Endothelial cell of umbilical vein (primary cell): ENCODE measurements at regions not wholly inside any gene's neighbourhood (a gene's known extent, or its start where the extent isn't known, plus 50 kb on each side); places are given as distances from the start of the nearest gene placed in this dataset.

Experiments used
- BruUV-seq: library from RNA; stranded (reverse); fragments of 400-500 nt; replicated peaks from 2 replicates; lab custom pipeline; 2021; lab: Mats Ljungman, UMichigan
- CTCF ChIA-PET: fragments of 300-600, 350-600 bp; sonication (Branson Sonifier 250); formaldehyde crosslinking; loops from one replicate; lab custom pipeline; 2021; ENCODE audit warnings: antibody characterized with exemption, inconsistent platforms; lab: Charles Lee
- POLR2A ChIA-PET: fragments of 300-600, 350-600 bp; sonication (Branson Sonifier 250); formaldehyde crosslinking; loops from one replicate; lab custom pipeline; 2021; ENCODE audit warnings: antibody characterized with exemption, inconsistent platforms; lab: Charles Lee
- DNase-seq: peaks from one replicate; pipeline ENCODE4 v3.0.0-alpha.2; 2011; ENCODE audit warnings: low read depth, low spot score
- FAIRE-seq: peaks from 2 replicates; lab custom pipeline; 2011; peaks lifted over from hg19 to GRCh38; lab: Jason Lieb, UNC
- H2AFZ ChIP-seq: 2 replicates; pipeline ENCODE4 v1.6.0; 2012; ENCODE audit warnings: low read depth, low read length, control low read depth, inconsistent platforms
- H3K27ac ChIP-seq: 2 replicates; pipeline ENCODE4 v1.5.1; 2011; ENCODE audit warnings: low read depth, mild to moderate bottlenecking, control low read depth, low read length, moderate library complexity; ENCODE audit not compliant: insufficient read depth
- H3K27me3 ChIP-seq, 2 experiments: 2 replicates each; pipeline versions ENCODE4 v1.6.0 to v1.6.1; 2011; ENCODE audit warnings: low read length in 2 of 2, mixed read lengths in 1 of 2; ENCODE audit not compliant: control insufficient read depth in 2 of 2, insufficient read depth in 2 of 2
- H3K36me3 ChIP-seq, 2 experiments: 2 replicates in 1 of 2; 3 replicates in 1 of 2; pipeline ENCODE4 v1.5.1; 2011; ENCODE audit warnings: low read length in 2 of 2, mild to moderate bottlenecking in 1 of 2, moderate library complexity in 1 of 2; ENCODE audit not compliant: control insufficient read depth in 2 of 2, insufficient read depth in 2 of 2; ENCODE audit errors: extremely low read depth in 1 of 2
- H3K4me1 ChIP-seq: 3 replicates; pipeline ENCODE4 v1.5.1; 2011; ENCODE audit warnings: mild to moderate bottlenecking, low read length; ENCODE audit not compliant: control insufficient read depth, insufficient read depth; ENCODE audit errors: extremely low read depth
- H3K4me2 ChIP-seq: 2 replicates; pipeline ENCODE4 v1.6.1; 2011; ENCODE audit warnings: low read length, control low read depth, mixed read lengths; ENCODE audit not compliant: insufficient read depth
- H3K4me3 ChIP-seq, 3 experiments: fragments of 200-600 bp in 1 of 3; sonication (generic), shearing (Covaris generic) in 1 of 3; replicated peaks in 1 of 3; 2 replicates each; pipeline ENCODE4 v1.5.1; 2011 to 2016; ENCODE audit warnings: control low read depth in 3 of 3, low read length in 3 of 3, mild to moderate bottlenecking in 2 of 3, inconsistent platforms in 1 of 3, low read depth in 1 of 3, moderate library complexity in 1 of 3; ENCODE audit not compliant: insufficient read depth in 1 of 3
- H3K79me2 ChIP-seq: 2 replicates; pipeline ENCODE4 v1.6.0; 2012; ENCODE audit warnings: low read length, inconsistent platforms; ENCODE audit not compliant: control insufficient read depth, insufficient read depth
- H3K9ac ChIP-seq: replicated peaks from 2 replicates; pipeline ENCODE3; 2011; ENCODE audit warnings: low read length, control low read depth; ENCODE audit not compliant: insufficient read depth; ENCODE audit errors: extremely low read depth
- H3K9me1 ChIP-seq: replicated peaks from 3 replicates; pipeline ENCODE4 v1.6.0; 2011; ENCODE audit warnings: mild to moderate bottlenecking, low read length; ENCODE audit not compliant: control insufficient read depth, insufficient read depth; ENCODE audit errors: extremely low read depth
- H3K9me3 ChIP-seq: replicated peaks from 2 replicates; pipeline ENCODE4 v1.5.1; 2012; ENCODE audit warnings: low read length, inconsistent platforms; ENCODE audit not compliant: control insufficient read depth, insufficient read depth
- H4K20me1 ChIP-seq: replicated peaks from 2 replicates; pipeline ENCODE3; 2011; ENCODE audit warnings: mild to moderate bottlenecking, low read length; ENCODE audit not compliant: control insufficient read depth, insufficient read depth; ENCODE audit errors: extremely low read depth
- CTCF ChIP-seq, 2 donors: IDR thresholded peaks; 1 replicate in 1 of 2; 2 replicates in 1 of 2; pipeline ENCODE4 v1.5.1; 2011; ENCODE audit warnings: low read length in 2 of 2, mild to moderate bottlenecking in 2 of 2, moderate library complexity in 2 of 2, control low read depth in 1 of 2, inconsistent platforms in 1 of 2, low read depth in 1 of 2; ENCODE audit not compliant: insufficient read depth in 1 of 2; ENCODE audit errors: extremely low read depth in 1 of 2
- EZH2 ChIP-seq: IDR thresholded peaks from 2 replicates; pipeline ENCODE4 v1.6.1; 2012; ENCODE audit warnings: borderline replicate concordance, low read depth, mild to moderate bottlenecking, moderate library complexity, low read length, inconsistent platforms; ENCODE audit not compliant: severe bottlenecking
- FOS ChIP-seq: IDR thresholded peaks from 2 replicates; pipeline ENCODE4 v1.6.1; 2011; ENCODE audit warnings: mild to moderate bottlenecking, low read length, moderate library complexity, borderline replicate concordance; ENCODE audit not compliant: insufficient read depth
- GATA2 ChIP-seq: IDR thresholded peaks from 2 replicates; pipeline ENCODE4 v1.7.0; 2011; ENCODE audit warnings: low read depth, mild to moderate bottlenecking, moderate library complexity, mixed read lengths, low read length; ENCODE audit not compliant: insufficient read length, insufficient read depth
- JUN ChIP-seq: IDR thresholded peaks from 2 replicates; pipeline ENCODE4 v1.6.1; 2011; ENCODE audit warnings: borderline replicate concordance, low read depth; ENCODE audit not compliant: insufficient read length, insufficient read depth
- MAX ChIP-seq: IDR thresholded peaks from 2 replicates; pipeline ENCODE4 v1.6.1; 2011; ENCODE audit not compliant: insufficient read depth, insufficient read length
- MYC ChIP-seq: IDR thresholded peaks from one replicate; pipeline ENCODE4 v1.6.1; 2011; ENCODE audit warnings: mild to moderate bottlenecking, low read depth, low read length
- POLR2A ChIP-seq: IDR thresholded peaks from 2 replicates; pipeline ENCODE4 v1.6.1; 2012; ENCODE audit warnings: low read depth, mild to moderate bottlenecking, control low read depth, low read length
- POLR2AphosphoS5 ChIP-seq: IDR thresholded peaks from 2 replicates; pipeline ENCODE4 v1.6.1; 2012; ENCODE audit warnings: low read depth, mild to moderate bottlenecking, control low read depth, low read length, moderate library complexity; ENCODE audit not compliant: insufficient read depth
- dilution Hi-C: fragments of 300-500 bp; cut with MboI; formaldehyde crosslinking; loops from one replicate; pipeline ENCODE4 v1.15.0; 2019; ENCODE audit warnings: low sequenced_read_pairs; ENCODE audit not compliant: extremely low pct_ligation_motif_present
- intact Hi-C: fragments of 100-400 bp; cut with micrococcal nuclease; formaldehyde crosslinking; loops from one replicate; pipeline ENCODE4 v1.10.0; 2022

- Histone ChIP-seq H3K4me3 (no peak overlapping the region), H3K9me1 (no peaks in the 10 kb centered on the region), H3K27ac (no peak overlapping the region), H3K4me1 (no peaks in the 10 kb centered on the region), H3K27me3 (no peaks in the 10 kb centered on the region), H3K36me3 (no peaks in the 10 kb centered on the region), H4K20me1 (no peaks in the 10 kb centered on the region), H3K9me3 (peaks cover 1% of the 10 kb centered on the region), H3K4me2 (no peak overlapping the region), H2AFZ (no peak overlapping the region), H3K79me2 (no peaks in the 10 kb centered on the region), H3K9ac (no peak overlapping the region)
- FAIRE-seq (no peak), DNase-seq (no peak)
- POLR2A ChIA-PET = no interaction called here
- BruUV-seq = no TSS peak
- CTCF ChIA-PET = no interaction called here
- TF ChIP-seq CTCF (IDR thresholded peaks at IDR 0.05; ENCODE audit: extremely low read depth in 1 of 2, insufficient read depth in 1 of 2, low read depth in 1 of 2, low read length in 2 of 2) (no peak), POLR2AphosphoS5 (no peak), MAX (no peak), GATA2 (no peak), MYC (no peak), FOS (no peak), EZH2 (no peak), POLR2A (no peak), JUN (no peak)
- dilution Hi-C loops = no loop called here
- intact Hi-C loops = no loop called here
These were observed 577.1 kb upstream of the KLHL29 start for GRCh38 chr2:22807872-22808271.
